ENCODE measurements at regions not wholly inside any gene's neighbourhood (a gene's known extent, or its start where the extent isn't known, plus 50 kb on each side); places are given as distances from the start of the nearest gene placed in this dataset.

- DNase-seq = no peak
- no peak for TF ChIP-seq CTCF (IDR thresholded peaks at IDR 0.05)
- H3K27ac ChIP-seq = no peak overlapping the region
- 82 to 84% methylated on average over 10 of the region's 10 CpGs for WGBS, 2 donors
- no peak for ATAC-seq
- no peaks in the 10 kb centered on the region for H3K36me3 ChIP-seq
- intact Hi-C loops (cut with DNase I) = no loop called here
- H3K9me3 ChIP-seq = no peaks in the 10 kb centered on the region
- peaks cover 0 to 32% (median 17%) of the 10 kb centered on the region in 7 donors for H3K27me3 ChIP-seq
- H3K4me3 ChIP-seq = no peak overlapping the region
- H3K4me1 ChIP-seq = peaks cover 0 to 5% (median 0%) of the 10 kb centered on the region in 9 donors
These were observed 567.7 kb downstream of the TCERG1L start for GRCh38 chr10:130743751-130744271.

GRCh38 chr10:130744631-130745030 is 566.9 kb downstream of the TCERG1L start:
- TF ChIP-seq CTCF (IDR thresholded peaks at IDR 0.05) = no peak
- peaks cover 0 to 5% (median 0%) of the 10 kb centered on the region in 9 donors for H3K4me1 ChIP-seq

GRCh38 chr10:130745251-130745650 is 566.3 kb downstream of the TCERG1L start:
- Histone ChIP-seq H3K36me3 (no peaks in the 10 kb centered on the region), H3K4me3 (no peak overlapping the region), H3K4me1 (peaks cover 0 to 5% (median 0%) of the 10 kb centered on the region in 9 donors), H3K27ac (no peak overlapping the region), H3K9me3 (no peaks in the 10 kb centered on the region), H3K27me3 (peaks cover 0 to 32% (median 17%) of the 10 kb centered on the region in 7 donors)
- DNase-seq (no peak), ATAC-seq (no peak)
- TF ChIP-seq CTCF (IDR thresholded peaks at IDR 0.05) = no peak
- intact Hi-C loops (cut with DNase I) = no loop called here
- 52 to 60% methylated on average over 5 of the region's 5 CpGs for WGBS, 2 donors

More at GRCh38 chr10:130744631-130745030, 566.9 kb downstream of the TCERG1L start:
- WGBS, 2 donors = 61% methylated on average over 8 of the region's 8 CpGs
- no peak overlapping the region for H3K27ac ChIP-seq
- no peaks in the 10 kb centered on the region for H3K36me3 ChIP-seq
- ATAC-seq = no peak
- no peak for DNase-seq
- peaks cover 0 to 32% (median 17%) of the 10 kb centered on the region in 7 donors for H3K27me3 ChIP-seq
- no peaks in the 10 kb centered on the region for H3K9me3 ChIP-seq
- no peak overlapping the region for H3K4me3 ChIP-seq
- intact Hi-C loops (cut with DNase I) = no loop called here

- DNase-seq (no peak), ATAC-seq (no peak)
- Histone ChIP-seq H3K27ac (no peak overlapping the region), H3K36me3 (no peaks in the 10 kb centered on the region), H3K4me1 (no peaks in the 10 kb centered on the region), H3K27me3 (peaks cover 0 to 32% (median 17%) of the 10 kb centered on the region in 7 donors), H3K4me3 (no peak overlapping the region), H3K9me3 (no peaks in the 10 kb centered on the region)
- no peak for TF ChIP-seq CTCF (IDR thresholded peaks at IDR 0.05)
- intact Hi-C loops (cut with DNase I) = no loop called here
- 65 to 73% methylated on average over 7 of the region's 7 CpGs for WGBS, 2 donors
These were observed 565.7 kb downstream of the TCERG1L start for GRCh38 chr10:130745821-130746220.
